Fibroblast of lung (primary cell): ENCODE measurements at regions not wholly inside any gene's neighbourhood (a gene's known extent, or its start where the extent isn't known, plus 50 kb on each side); places are given as distances from the start of the nearest gene placed in this dataset.

Experiments used
- EZH2 ChIP-seq: IDR thresholded peaks from 2 replicates; pipeline ENCODE4 v1.5.1; 2012; ENCODE audit warnings: low read length, control low read depth, mild to moderate bottlenecking; ENCODE audit errors: missing control alignments
- TF ChIP-seq, protein P1 (sequence below), 2 donors: IDR thresholded peaks in 1 of 2; conservative IDR thresholded peaks in 1 of 2; 1 replicate in 1 of 2; 2 replicates in 1 of 2; pipeline ENCODE4 v1.5.1; 2011 to 2012; ENCODE audit warnings: low read length in 2 of 2, control low read depth in 1 of 2, inconsistent platforms in 1 of 2, low read depth in 1 of 2, mild to moderate bottlenecking in 1 of 2

DNA sequence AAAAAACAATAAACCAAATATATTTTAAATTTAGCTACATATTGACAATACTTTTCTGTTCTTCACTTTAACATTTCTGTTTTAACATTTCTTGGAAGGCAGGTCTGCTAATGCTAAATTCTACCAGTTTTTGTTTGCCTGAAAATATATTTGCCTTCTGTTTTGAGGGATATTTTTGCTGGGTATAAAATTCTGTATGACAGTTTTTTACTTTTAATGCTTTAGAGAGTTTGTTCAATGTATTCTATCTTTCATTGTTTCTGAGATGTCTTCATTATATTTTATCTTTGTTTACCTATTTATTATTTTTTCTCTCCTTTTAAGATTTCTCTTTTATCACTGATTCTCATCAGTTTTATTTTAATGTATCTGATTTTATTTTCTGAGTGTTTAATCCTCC is 409.2 kb upstream of the DPP6 start:
- TF ChIP-seq, protein P1, sequence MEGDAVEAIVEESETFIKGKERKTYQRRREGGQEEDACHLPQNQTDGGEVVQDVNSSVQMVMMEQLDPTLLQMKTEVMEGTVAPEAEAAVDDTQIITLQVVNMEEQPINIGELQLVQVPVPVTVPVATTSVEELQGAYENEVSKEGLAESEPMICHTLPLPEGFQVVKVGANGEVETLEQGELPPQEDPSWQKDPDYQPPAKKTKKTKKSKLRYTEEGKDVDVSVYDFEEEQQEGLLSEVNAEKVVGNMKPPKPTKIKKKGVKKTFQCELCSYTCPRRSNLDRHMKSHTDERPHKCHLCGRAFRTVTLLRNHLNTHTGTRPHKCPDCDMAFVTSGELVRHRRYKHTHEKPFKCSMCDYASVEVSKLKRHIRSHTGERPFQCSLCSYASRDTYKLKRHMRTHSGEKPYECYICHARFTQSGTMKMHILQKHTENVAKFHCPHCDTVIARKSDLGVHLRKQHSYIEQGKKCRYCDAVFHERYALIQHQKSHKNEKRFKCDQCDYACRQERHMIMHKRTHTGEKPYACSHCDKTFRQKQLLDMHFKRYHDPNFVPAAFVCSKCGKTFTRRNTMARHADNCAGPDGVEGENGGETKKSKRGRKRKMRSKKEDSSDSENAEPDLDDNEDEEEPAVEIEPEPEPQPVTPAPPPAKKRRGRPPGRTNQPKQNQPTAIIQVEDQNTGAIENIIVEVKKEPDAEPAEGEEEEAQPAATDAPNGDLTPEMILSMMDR (conservative IDR thresholded peaks at IDR 0.05 in 1 of 2, IDR thresholded peaks at IDR 0.05 in 1 of 2; ENCODE audit: low read depth in 1 of 2, low read length in 2 of 2), result no peak
- no peak for TF ChIP-seq EZH2
